Transverse colon (tissue), 4 donors: ENCODE measurements at regions not wholly inside any gene's neighbourhood (a gene's known extent, or its start where the extent isn't known, plus 50 kb on each side); places are given as distances from the start of the nearest gene placed in this dataset.

ENCODE experiments used
- DNase-seq: peaks from one replicate; pipeline ENCODE4 v3.0.0-alpha.2; 2019
- H3K27ac ChIP-seq, 4 donors: fragments of 200-600 bp; sonication (generic); 2 replicates each; pipeline ENCODE4 v1.5.1; 2016 to 2018; ENCODE audit warnings: inconsistent platforms in 4 of 4
- H3K27me3 ChIP-seq: fragments of 200-600 bp; sonication (generic); 2 replicates; pipeline ENCODE4 v1.5.1; 2017; ENCODE audit warnings: inconsistent platforms
- H3K36me3 ChIP-seq, 4 donors: fragments of 200-600 bp; sonication (generic); 2 replicates each; pipeline ENCODE4 v1.5.1; 2017 to 2019; ENCODE audit warnings: inconsistent platforms in 4 of 4
- H3K4me1 ChIP-seq, 4 donors: fragments of 200-600 bp; sonication (generic); 2 replicates each; pipeline ENCODE4 v1.5.1; 2017 to 2020; ENCODE audit warnings: inconsistent platforms in 4 of 4
- H3K4me3 ChIP-seq, 4 donors: fragments of 200-600 bp; sonication (generic); 1 replicate in 1 of 4; 2 replicates in 3 of 4; pipeline versions ENCODE4 v1.5.1 to v1.6.1; 2017 to 2019; ENCODE audit warnings: inconsistent platforms in 4 of 4
- H3K9me3 ChIP-seq, 2 donors: fragments of 200-600 bp; sonication (generic); 2 replicates each; pipeline ENCODE4 v1.5.1; 2017 to 2019; ENCODE audit warnings: inconsistent platforms in 2 of 2
- CTCF ChIP-seq, 5 experiments: fragments of 200-600 bp in 3 of 5; fragments of 450-650 bp in 2 of 5; sonication (generic) in 3 of 5; IDR thresholded peaks; 1 replicate in 2 of 5; 2 replicates in 3 of 5; pipeline ENCODE4 v1.5.1; 2016 to 2017; ENCODE audit warnings: antibody characterized with exemption in 5 of 5, inconsistent platforms in 3 of 5, mild to moderate bottlenecking in 2 of 5, moderate library complexity in 1 of 5
- EP300 ChIP-seq: sonication (generic); formaldehyde crosslinking; IDR thresholded peaks from one replicate; pipeline ENCODE4 v1.6.1; 2017; ENCODE audit warnings: antibody characterized with exemption, low read depth
- POLR2A ChIP-seq: fragments of 450-650 bp; IDR thresholded peaks from one replicate; pipeline ENCODE4 v1.6.1; 2016; ENCODE audit warnings: antibody characterized with exemption, mild to moderate bottlenecking, moderate library complexity
- POLR2AphosphoS5 ChIP-seq, 3 donors: sonication (generic); formaldehyde crosslinking; IDR thresholded peaks; one replicate each; pipeline ENCODE4 v1.6.1; 2016; ENCODE audit warnings: antibody characterized with exemption in 3 of 3
- WGBS, 2 donors: methylation state at CpG; one replicate each; pipeline ENCODE4 v1.1.5; 2018; ENCODE audit warnings: low coverage in 1 of 2; 5-methylcytosine and 5-hydroxymethylcytosine counted together
- in situ Hi-C, 4 donors: fragments of 200-750 bp; cut with MboI; loops; one replicate each; pipeline versions ENCODE4 v1.15.0 to v1.15.1; 2017; ENCODE audit warnings: low sequenced_read_pairs in 3 of 4, low pct_ligation_motif_present in 1 of 4, low pct_unique_long_range_greater_than_20kb in 1 of 4
- intact Hi-C: fragments of 100-400 bp; cut with DNase I; formaldehyde crosslinking; loops from one replicate; pipeline ENCODE4 v1.15.1; 2023; ENCODE audit warnings: low total_unique reads

GRCh38 chr20:11315525-11315924, 602.2 kb upstream of the BTBD3 start:
- Histone ChIP-seq H3K27ac (no peak overlapping the region), H3K9me3 (no peaks in the 10 kb centered on the region), H3K27me3 (no peaks in the 10 kb centered on the region), H3K4me1 (no peaks in the 10 kb centered on the region), H3K4me3 (no peak overlapping the region), H3K36me3 (no peaks in the 10 kb centered on the region)
- WGBS, 2 donors, result 39 to 67% methylated on average over 2 of the region's 2 CpGs
- in situ Hi-C loops, result no loop called here
- intact Hi-C loops, result no loop called here
- no peak for DNase-seq
- TF ChIP-seq CTCF (IDR thresholded peaks at IDR 0.05) (no peak), EP300 (no peak)

GRCh38 chr20:11316244-11316643, 601.4 kb upstream of the BTBD3 start:
- TF ChIP-seq EP300, result no peak
- no peak for TF ChIP-seq POLR2A
- no peak for TF ChIP-seq POLR2AphosphoS5 (IDR thresholded peaks at IDR 0.05)
- no peak for TF ChIP-seq CTCF (IDR thresholded peaks at IDR 0.05)
- H3K4me3 ChIP-seq, result no peak overlapping the region
- H3K9me3 ChIP-seq, result peaks cover 0 to 1% of the 10 kb centered on the region in 2 donors
- no peak overlapping the region for H3K27ac ChIP-seq
- H3K4me1 ChIP-seq, result no peaks in the 10 kb centered on the region
- no peaks in the 10 kb centered on the region for H3K27me3 ChIP-seq
- no peak for DNase-seq
- H3K36me3 ChIP-seq, result no peaks in the 10 kb centered on the region
- intact Hi-C loops, result no loop called here
- in situ Hi-C loops, result no loop called here

GRCh38 chr20:11320033-11320432, 597.7 kb upstream of the BTBD3 start:
- H3K27me3 ChIP-seq, result no peaks in the 10 kb centered on the region
- H3K27ac ChIP-seq, result no peak overlapping the region
- TF ChIP-seq POLR2A (no peak), EP300 (no peak), CTCF (IDR thresholded peaks at IDR 0.05) (no peak), POLR2AphosphoS5 (IDR thresholded peaks at IDR 0.05) (no peak)
- peaks cover 4 to 6% of the 10 kb centered on the region in 2 donors for H3K9me3 ChIP-seq
- H3K36me3 ChIP-seq, result no peaks in the 10 kb centered on the region
- in situ Hi-C loops, result no loop called here
- no peak for DNase-seq
- H3K4me3 ChIP-seq, result no peak overlapping the region
- intact Hi-C loops, result no loop called here
- no peaks in the 10 kb centered on the region for H3K4me1 ChIP-seq

GRCh38 chr20:11323816-11324215, 593.9 kb upstream of the BTBD3 start:
- DNase-seq, result no peak
- Histone ChIP-seq H3K27me3 (no peaks in the 10 kb centered on the region), H3K36me3 (no peaks in the 10 kb centered on the region), H3K4me1 (no peaks in the 10 kb centered on the region), H3K4me3 (no peak overlapping the region), H3K27ac (no peak overlapping the region), H3K9me3 (peaks cover 4 to 6% of the 10 kb centered on the region in 2 donors)
- intact Hi-C loops (no loop called here), in situ Hi-C loops (no loop called here)
- 78 to 88% methylated on average over 1 of the region's 1 CpG for WGBS, 2 donors
- TF ChIP-seq CTCF (IDR thresholded peaks at IDR 0.05), result no peak
- TF ChIP-seq EP300, result no peak
- no peak for TF ChIP-seq POLR2AphosphoS5 (IDR thresholded peaks at IDR 0.05)
- no peak for TF ChIP-seq POLR2A
